CD14-positive monocyte (primary cell): ENCODE measurements at regions not wholly inside any gene's neighbourhood (a gene's known extent, or its start where the extent isn't known, plus 50 kb on each side); places are given as distances from the start of the nearest gene placed in this dataset.
"Not testable (repeated sequence)": the region's sequence is repeated elsewhere in the genome, so short reads cannot be mapped to it uniquely, and the experiment has no call there.

Experiments used
- DNase-seq, 3 donors: peaks; one replicate each; pipeline ENCODE4 v3.0.0-alpha.2; 2011 to 2022
- H2AFZ ChIP-seq: 2 replicates; pipeline ENCODE4 v1.6.0; 2012; ENCODE audit warnings: mild to moderate bottlenecking, low read depth, low read length, inconsistent platforms; ENCODE audit not compliant: insufficient read depth, poor library complexity, severe bottlenecking
- H3K27ac ChIP-seq, 2 donors: 1 replicate in 1 of 2; 2 replicates in 1 of 2; pipeline ENCODE4 v1.5.1; 2012 to 2013; ENCODE audit warnings: low read length in 2 of 2, control low read depth in 1 of 2, inconsistent platforms in 1 of 2, low read depth in 1 of 2, mild to moderate bottlenecking in 1 of 2
- H3K27me3 ChIP-seq, 2 donors: one replicate each; pipeline versions ENCODE4 v1.6.0 to v1.6.1; 2011 to 2013; ENCODE audit warnings: low read length in 2 of 2; ENCODE audit not compliant: control insufficient read depth in 2 of 2, insufficient read depth in 2 of 2
- H3K36me3 ChIP-seq, 2 donors: replicated peaks in 1 of 2; 1 replicate in 1 of 2; 2 replicates in 1 of 2; pipeline versions ENCODE4 v1.5.1 to v1.6.1; 2012 to 2013; ENCODE audit warnings: low read length in 2 of 2, control low read depth in 1 of 2, inconsistent platforms in 1 of 2, mild to moderate bottlenecking in 1 of 2; ENCODE audit not compliant: insufficient read depth in 2 of 2, control insufficient read depth in 1 of 2
- H3K4me1 ChIP-seq, 2 donors: 1 replicate in 1 of 2; 2 replicates in 1 of 2; pipeline versions ENCODE4 v1.5.1 to v1.6.1; 2012 to 2013; ENCODE audit warnings: low read length in 2 of 2, control low read depth in 1 of 2, inconsistent platforms in 1 of 2, mild to moderate bottlenecking in 1 of 2, moderate library complexity in 1 of 2; ENCODE audit not compliant: insufficient read depth in 2 of 2, control insufficient read depth in 1 of 2
- H3K4me2 ChIP-seq: replicated peaks from 2 replicates; pipeline ENCODE3; 2012; ENCODE audit warnings: low read length, moderate library complexity, mild to moderate bottlenecking; ENCODE audit not compliant: poor library complexity, severe bottlenecking; ENCODE audit errors: extremely low read depth
- H3K4me3 ChIP-seq, 3 experiments: fragments of 200-600 bp in 1 of 3; sonication (generic) in 1 of 3; replicated peaks in 1 of 3; 1 replicate in 2 of 3; 2 replicates in 1 of 3; pipeline ENCODE4 v1.5.1; 2011 to 2013; ENCODE audit warnings: low read length in 3 of 3, mild to moderate bottlenecking in 3 of 3, control low read depth in 2 of 3, low read depth in 2 of 3, inconsistent platforms in 1 of 3, moderate library complexity in 1 of 3
- H3K79me2 ChIP-seq: 2 replicates; pipeline ENCODE4 v1.6.0; 2012; ENCODE audit warnings: mild to moderate bottlenecking, control low read depth, inconsistent platforms, low read length, moderate library complexity; ENCODE audit not compliant: insufficient read depth
- H3K9ac ChIP-seq: 2 replicates; pipeline ENCODE4 v1.6.0; 2017; ENCODE audit warnings: low read length, mild to moderate bottlenecking; ENCODE audit not compliant: insufficient read depth, poor library complexity, severe bottlenecking
- H3K9me3 ChIP-seq, 2 donors: replicated peaks in 1 of 2; 1 replicate in 1 of 2; 2 replicates in 1 of 2; pipeline versions ENCODE4 v1.5.1 to v1.6.1; 2012 to 2013; ENCODE audit warnings: low read length in 2 of 2, control low read depth in 1 of 2; ENCODE audit not compliant: control insufficient read depth in 1 of 2, insufficient read depth in 1 of 2
- H4K20me1 ChIP-seq: 2 replicates; pipeline ENCODE4 v1.6.0; 2012; ENCODE audit warnings: mild to moderate bottlenecking, low read length, control low read depth, moderate library complexity; ENCODE audit not compliant: insufficient read depth
- H3K27ac Mint-ChIP-seq, 7 donors: one replicate each; pipeline ENCODE4 v1.8.0; 2020; ENCODE audit warnings: mild to moderate bottlenecking in 7 of 7, mixed read lengths in 7 of 7, moderate library complexity in 6 of 7, inconsistent platforms in 2 of 7
- H3K27me3 Mint-ChIP-seq, 3 donors: one replicate each; pipeline ENCODE4 v1.8.0; 2021 to 2022; ENCODE audit warnings: low read depth in 3 of 3, mild to moderate bottlenecking in 3 of 3, mixed read lengths in 3 of 3, moderate library complexity in 3 of 3, inconsistent platforms in 1 of 3
- H3K36me3 Mint-ChIP-seq, 2 donors: one replicate each; pipeline ENCODE4 v1.8.0; 2020; ENCODE audit warnings: mixed read lengths in 2 of 2, inconsistent platforms in 1 of 2, mild to moderate bottlenecking in 1 of 2
- H3K4me1 Mint-ChIP-seq: one replicate; pipeline ENCODE4 v1.8.0; 2020; ENCODE audit warnings: mild to moderate bottlenecking, mixed read lengths
- H3K4me3 Mint-ChIP-seq, 2 donors: one replicate each; pipeline ENCODE4 v1.8.0; 2020; ENCODE audit warnings: mild to moderate bottlenecking in 2 of 2, mixed read lengths in 2 of 2, moderate library complexity in 1 of 2
- H3K9me3 Mint-ChIP-seq, 7 donors: one replicate each; pipeline ENCODE4 v1.8.0; 2020 to 2022; ENCODE audit warnings: mixed read lengths in 7 of 7, mild to moderate bottlenecking in 6 of 7, moderate library complexity in 6 of 7, inconsistent platforms in 2 of 7
- CTCF ChIP-seq: fragments of 200-600 bp; IDR thresholded peaks from one replicate; pipeline ENCODE4 v1.8.0; 2022; ENCODE audit warnings: antibody characterized with exemption, mild to moderate bottlenecking
- WGBS: methylation state at CpG from one replicate; pipeline ENCODE4 v1.1.5; 2013; ENCODE audit warnings: missing lambda C conversion rate; ENCODE audit not compliant: insufficient coverage; 5-methylcytosine and 5-hydroxymethylcytosine counted together
- intact Hi-C, 2 donors: fragments of 100-400 bp; cut with micrococcal nuclease; formaldehyde crosslinking; loops; one replicate each; pipeline versions ENCODE4 v1.15.0 to v1.15.1; 2023

GRCh38 chr3:22846566-22846965, 356.6 kb upstream of the UBE2E2 start:
- no peak overlapping the region for H3K27ac ChIP-seq
- Mint-ChIP-seq H3K27me3 (peaks cover 0 to 2% (median 0%) of the 10 kb centered on the region in 3 donors), H3K36me3 (no peaks in the 10 kb centered on the region), H3K4me3 (no peak overlapping the region), H3K4me1 (no peaks in the 10 kb centered on the region), H3K9me3 (peaks cover 0 to 4% (median 3%) of the 10 kb centered on the region in 7 donors), H3K27ac (no peak overlapping the region)
- no peaks in the 10 kb centered on the region for H3K27me3 ChIP-seq
- H3K9ac ChIP-seq = no peak overlapping the region
- intact Hi-C loops = no loop called here
- H3K4me2 ChIP-seq = no peak overlapping the region
- no peaks in the 10 kb centered on the region for H3K9me3 ChIP-seq
- H3K4me1 ChIP-seq = no peaks in the 10 kb centered on the region
- no peak for DNase-seq
- WGBS = 80% methylated on average over 5 of the region's 5 CpGs
- TF ChIP-seq CTCF = no peak
- H3K4me3 ChIP-seq = no peak overlapping the region
- H3K36me3 ChIP-seq = no peaks in the 10 kb centered on the region
- H2AFZ ChIP-seq = no peak overlapping the region
- no peaks in the 10 kb centered on the region for H4K20me1 ChIP-seq
- H3K79me2 ChIP-seq = no peaks in the 10 kb centered on the region

GRCh38 chr3:22849583-22849982, 353.5 kb upstream of the UBE2E2 start:
- H2AFZ ChIP-seq, H3K9me3 Mint-ChIP-seq, H3K36me3 ChIP-seq, H3K4me3 Mint-ChIP-seq, DNase-seq, H3K9me3 ChIP-seq, H3K4me2 ChIP-seq, H3K27ac Mint-ChIP-seq, H3K79me2 ChIP-seq, H4K20me1 ChIP-seq, H3K4me1 Mint-ChIP-seq, H3K9ac ChIP-seq, intact Hi-C loops, H3K27me3 ChIP-seq, H3K36me3 Mint-ChIP-seq, H3K4me1 ChIP-seq, H3K27ac ChIP-seq, H3K4me3 ChIP-seq, H3K27me3 Mint-ChIP-seq: not testable (repeated sequence)
- whole genome bisulfite sequencing = no CpG with 5 or more reads among the region's 6 CpGs
